Neuron (in vitro differentiated cells): ENCODE measurements at regions not wholly inside any gene's neighbourhood (a gene's known extent, or its start where the extent isn't known, plus 50 kb on each side); places are given as distances from the start of the nearest gene placed in this dataset.
"Not testable (repeated sequence)": the region's sequence is repeated elsewhere in the genome, so short reads cannot be mapped to it uniquely, and the experiment has no call there.

Experiments used
- H2AFZ ChIP-seq: one replicate; pipeline ENCODE4 v1.6.1; 2013; ENCODE audit warnings: low read depth, mild to moderate bottlenecking, inconsistent platforms, low read length, moderate library complexity
- H3K27me3 ChIP-seq: one replicate; pipeline ENCODE4 v1.6.1; 2013; ENCODE audit warnings: low read length; ENCODE audit not compliant: insufficient read depth
- H3K36me3 ChIP-seq: one replicate; pipeline ENCODE4 v1.6.1; 2013; ENCODE audit warnings: low read length; ENCODE audit not compliant: insufficient read depth
- H3K4me1 ChIP-seq: one replicate; pipeline ENCODE4 v1.6.1; 2013; ENCODE audit warnings: low read length; ENCODE audit not compliant: insufficient read depth
- H3K4me3 ChIP-seq: 2 replicates; pipeline ENCODE4 v1.5.1; 2013; ENCODE audit warnings: mild to moderate bottlenecking, low read length, moderate library complexity
- H3K9me3 ChIP-seq: one replicate; pipeline ENCODE4 v1.6.1; 2013; ENCODE audit warnings: low read length

GRCh38 chr5:33110496-33110895, 330.3 kb upstream of the TARS1 start:
- not testable (repeated sequence) for H3K4me3 ChIP-seq, H3K4me1 ChIP-seq, H2AFZ ChIP-seq, H3K36me3 ChIP-seq, H3K9me3 ChIP-seq, H3K27me3 ChIP-seq

- H3K4me3 ChIP-seq = no peak overlapping the region
- H2AFZ ChIP-seq = no peak overlapping the region
- H3K9me3 ChIP-seq = no peaks in the 10 kb centered on the region
- H3K4me1 ChIP-seq = no peaks in the 10 kb centered on the region
- no peaks in the 10 kb centered on the region for H3K27me3 ChIP-seq
- no peaks in the 10 kb centered on the region for H3K36me3 ChIP-seq
Measured at GRCh38 chr5:33114361-33114760, 326.4 kb upstream of the TARS1 start.

DNA sequence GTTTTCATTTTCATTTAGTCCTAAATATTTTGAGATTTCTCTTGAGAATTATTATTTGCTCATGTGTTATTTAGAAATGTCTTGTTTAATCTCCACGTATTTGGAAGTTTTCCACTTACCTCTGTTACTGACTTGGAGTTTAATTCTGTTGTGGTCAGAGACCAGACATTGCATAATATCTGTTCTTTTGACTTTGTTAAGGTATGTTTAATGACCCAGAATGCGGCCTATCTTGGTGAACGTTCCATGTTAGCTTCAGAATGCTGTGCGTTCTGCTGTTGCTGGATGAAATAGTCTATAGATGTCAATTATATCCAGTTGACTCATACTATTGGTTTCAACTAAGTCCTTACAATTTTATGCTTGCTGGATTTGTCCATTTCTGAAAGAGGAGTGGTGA, 325.3 kb upstream of the TARS1 start:
- Histone ChIP-seq H3K4me1 (no peaks in the 10 kb centered on the region), H3K9me3 (no peaks in the 10 kb centered on the region), H2AFZ (no peak overlapping the region), H3K4me3 (no peak overlapping the region), H3K27me3 (no peaks in the 10 kb centered on the region), H3K36me3 (no peaks in the 10 kb centered on the region)

GRCh38 chr5:33118761-33119415, 321.9 kb upstream of the TARS1 start:
- H3K4me3 ChIP-seq = no peak overlapping the region
- H3K36me3 ChIP-seq = no peaks in the 10 kb centered on the region
- H2AFZ ChIP-seq = no peak overlapping the region
- no peaks in the 10 kb centered on the region for H3K27me3 ChIP-seq
- no peaks in the 10 kb centered on the region for H3K4me1 ChIP-seq
- H3K9me3 ChIP-seq = no peaks in the 10 kb centered on the region

DNA sequence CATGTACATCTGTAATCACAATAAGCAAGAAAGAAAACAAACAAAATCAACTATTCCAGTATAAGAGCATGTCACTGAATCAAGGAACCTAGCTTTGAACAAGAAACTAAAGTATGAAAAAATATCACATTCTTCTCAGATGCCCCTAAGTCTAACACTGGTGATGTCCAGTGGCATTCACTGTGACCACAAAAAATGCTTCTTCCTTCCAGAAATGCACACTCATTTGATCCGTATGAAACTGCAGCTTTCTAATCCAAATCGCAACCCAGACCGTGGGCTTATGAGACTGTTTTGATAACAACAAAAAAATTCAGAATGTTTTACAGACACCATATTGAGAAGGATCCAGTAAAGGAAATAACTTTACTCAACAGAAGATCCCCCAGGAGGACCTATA, 320.1 kb upstream of the TARS1 start:
- no peaks in the 10 kb centered on the region for H3K27me3 ChIP-seq

DNA sequence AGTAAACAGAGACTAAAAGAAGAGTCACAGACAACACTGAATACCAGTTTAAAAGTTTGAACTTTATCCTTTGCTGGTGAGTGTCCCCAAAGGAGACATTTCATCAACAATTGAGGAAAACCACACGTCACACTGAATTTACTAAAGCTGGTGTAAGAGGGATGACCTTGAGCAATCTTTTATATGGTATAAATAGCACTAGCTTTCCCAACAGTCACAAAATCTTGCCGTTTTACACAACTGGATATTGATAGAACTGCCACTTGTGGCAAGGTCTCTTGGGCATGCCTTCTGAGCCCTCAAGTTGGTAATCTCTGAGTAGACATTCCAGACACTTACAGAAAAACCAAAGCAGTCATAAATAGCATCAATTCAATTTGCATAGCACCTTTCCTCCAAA, 311.5 kb upstream of the TARS1 start:
- no peaks in the 10 kb centered on the region for H3K27me3 ChIP-seq
- H3K9me3 ChIP-seq = no peaks in the 10 kb centered on the region
- no peaks in the 10 kb centered on the region for H3K36me3 ChIP-seq
- no peaks in the 10 kb centered on the region for H3K4me1 ChIP-seq
- H2AFZ ChIP-seq = no peak overlapping the region
- H3K4me3 ChIP-seq = no peak overlapping the region

More for the DNA sequence above, 320.1 kb upstream of the TARS1 start:
- Histone ChIP-seq H3K4me1 (no peaks in the 10 kb centered on the region), H2AFZ (no peak overlapping the region), H3K9me3 (no peaks in the 10 kb centered on the region), H3K36me3 (no peaks in the 10 kb centered on the region), H3K4me3 (no peak overlapping the region)

DNA sequence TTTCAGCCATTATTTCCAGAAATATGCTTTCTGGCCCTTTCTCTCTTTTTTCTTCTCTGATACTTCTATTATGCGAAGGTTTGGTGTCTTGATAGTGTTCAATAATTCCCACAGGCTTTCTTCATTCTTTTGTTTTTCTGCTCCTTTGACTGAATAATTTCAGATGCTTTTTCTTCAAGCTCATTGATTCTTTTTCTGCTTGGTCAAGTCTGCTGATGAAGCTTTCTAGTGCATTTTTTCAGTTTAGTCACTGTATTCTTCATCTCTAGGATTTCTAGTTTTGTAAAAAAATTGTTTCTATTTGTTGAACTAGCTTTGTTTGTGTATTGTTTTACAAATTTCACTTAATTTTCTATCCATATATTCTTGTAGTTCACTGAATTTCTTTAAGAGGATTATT, 304.0 kb upstream of the TARS1 start:
- no peaks in the 10 kb centered on the region for H3K9me3 ChIP-seq
- no peak overlapping the region for H3K4me3 ChIP-seq
- no peak overlapping the region for H2AFZ ChIP-seq
- no peaks in the 10 kb centered on the region for H3K27me3 ChIP-seq
- no peaks in the 10 kb centered on the region for H3K36me3 ChIP-seq
- H3K4me1 ChIP-seq = no peaks in the 10 kb centered on the region

GRCh38 chr5:33138145-33138544, 302.6 kb upstream of the TARS1 start:
- not testable (repeated sequence) for H2AFZ ChIP-seq, H3K36me3 ChIP-seq, H3K4me3 ChIP-seq, H3K4me1 ChIP-seq, H3K9me3 ChIP-seq, H3K27me3 ChIP-seq

GRCh38 chr5:33143405-33144123, 297.2 kb upstream of the TARS1 start:
- H3K36me3 ChIP-seq = no peaks in the 10 kb centered on the region
- no peaks in the 10 kb centered on the region for H3K9me3 ChIP-seq
- no peaks in the 10 kb centered on the region for H3K4me1 ChIP-seq
- H2AFZ ChIP-seq = no peak overlapping the region
- H3K27me3 ChIP-seq = no peaks in the 10 kb centered on the region
- H3K4me3 ChIP-seq = no peak overlapping the region

DNA sequence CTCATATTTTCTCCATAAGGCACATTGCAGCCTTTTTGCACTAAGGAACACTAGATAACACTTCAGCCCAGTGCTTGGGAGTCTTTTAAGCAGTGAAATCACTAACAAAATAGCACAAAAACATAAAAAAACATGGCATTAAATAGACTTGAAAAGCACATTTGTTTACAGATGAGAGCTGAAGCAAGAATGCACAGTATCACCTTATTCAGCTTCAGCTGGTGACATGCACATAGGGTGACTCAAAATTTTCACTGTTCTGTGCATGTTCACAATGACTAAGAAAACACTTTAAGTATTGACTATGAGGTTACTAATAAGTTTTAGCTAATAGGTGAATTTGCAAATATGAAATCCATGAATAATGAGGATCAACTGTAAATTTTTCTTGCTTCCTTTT, 293.9 kb upstream of the TARS1 start:
- Histone ChIP-seq H3K36me3 (no peaks in the 10 kb centered on the region), H3K9me3 (no peaks in the 10 kb centered on the region), H2AFZ (no peak overlapping the region), H3K4me3 (no peak overlapping the region), H3K4me1 (no peaks in the 10 kb centered on the region), H3K27me3 (no peaks in the 10 kb centered on the region)

DNA sequence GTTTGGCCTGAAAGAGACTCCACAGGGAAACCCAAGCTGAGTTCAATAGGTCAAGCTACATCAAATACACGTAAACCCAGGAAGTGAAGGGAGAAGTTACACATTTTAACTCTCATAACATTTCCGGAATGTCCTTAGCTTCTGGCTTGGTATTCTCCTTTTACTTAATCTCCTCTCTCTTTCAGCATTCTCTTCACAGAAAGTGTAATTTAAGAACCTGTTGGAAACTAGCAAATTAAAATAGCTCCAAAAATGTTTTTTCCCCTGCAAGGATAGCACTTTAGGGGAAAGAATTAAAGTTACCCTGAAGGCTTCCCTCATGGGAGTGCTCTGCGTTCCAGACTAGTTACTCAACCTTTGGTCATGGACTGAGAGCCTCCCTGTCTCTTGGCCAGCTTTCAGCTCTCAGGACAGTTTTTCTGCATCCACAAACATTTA, 292.7 kb upstream of the TARS1 start:
- H3K27me3 ChIP-seq = no peaks in the 10 kb centered on the region
- H3K36me3 ChIP-seq = no peaks in the 10 kb centered on the region
- H2AFZ ChIP-seq = no peak overlapping the region
- H3K4me1 ChIP-seq = no peaks in the 10 kb centered on the region
- no peak overlapping the region for H3K4me3 ChIP-seq
- no peaks in the 10 kb centered on the region for H3K9me3 ChIP-seq

DNA sequence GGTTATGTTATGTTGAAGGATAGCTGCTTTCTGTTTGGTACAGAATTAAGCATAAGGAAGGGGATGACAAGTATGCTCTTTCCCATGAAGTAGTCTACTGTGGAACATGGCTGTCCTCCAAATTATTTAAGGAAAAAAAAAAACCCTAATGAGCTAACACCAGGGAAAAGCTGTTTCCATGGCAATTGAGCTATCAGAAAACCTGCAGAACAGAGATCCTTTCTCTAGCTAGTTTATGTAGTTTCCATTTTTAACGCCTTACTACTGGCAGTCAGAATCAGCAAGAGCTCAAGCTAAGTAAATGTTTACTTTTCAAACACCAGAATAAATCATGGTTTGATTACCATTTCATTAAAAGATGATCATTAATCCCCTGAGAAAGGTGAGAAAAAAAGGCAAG, 287.4 kb upstream of the TARS1 start:
- H3K27me3 ChIP-seq = no peaks in the 10 kb centered on the region
- no peaks in the 10 kb centered on the region for H3K9me3 ChIP-seq
- no peaks in the 10 kb centered on the region for H3K36me3 ChIP-seq
- no peak overlapping the region for H3K4me3 ChIP-seq
- H3K4me1 ChIP-seq = no peaks in the 10 kb centered on the region
- H2AFZ ChIP-seq = no peak overlapping the region

GRCh38 chr5:33153831-33154230, 286.9 kb upstream of the TARS1 start:
- Histone ChIP-seq H3K4me3 (no peak overlapping the region), H2AFZ (no peak overlapping the region), H3K4me1 (no peaks in the 10 kb centered on the region), H3K27me3 (no peaks in the 10 kb centered on the region), H3K9me3 (no peaks in the 10 kb centered on the region), H3K36me3 (no peaks in the 10 kb centered on the region)

- H3K27me3 ChIP-seq = no peaks in the 10 kb centered on the region
- no peaks in the 10 kb centered on the region for H3K36me3 ChIP-seq
- no peaks in the 10 kb centered on the region for H3K9me3 ChIP-seq
- H3K4me3 ChIP-seq = no peak overlapping the region
- no peak overlapping the region for H2AFZ ChIP-seq
- H3K4me1 ChIP-seq = no peaks in the 10 kb centered on the region
Measured at GRCh38 chr5:33160871-33161270, 279.9 kb upstream of the TARS1 start.
